ENCODE measurements at regions not wholly inside any gene's neighbourhood (a gene's known extent, or its start where the extent isn't known, plus 50 kb on each side); places are given as distances from the start of the nearest gene placed in this dataset.

GRCh38 chr15:38756441-38756840 is 191.8 kb upstream of the RASGRP1 start:
- H3K4me1 ChIP-seq: no peaks in the 10 kb centered on the region
- intact Hi-C loops (cut with DNase I; ENCODE audit: low total_unique reads): no loop called here
- no peak overlapping the region for H3K4me3 ChIP-seq
- TF ChIP-seq POLR2AphosphoS5 (IDR thresholded peaks at IDR 0.05) (no peak), CTCF (IDR thresholded peaks at IDR 0.05 in 8 of 11, conservative IDR thresholded peaks at IDR 0.05 in 3 of 11) (no peak), POLR2A (IDR thresholded peaks at IDR 0.05) (no peak)
- peaks cover 0 to 10% (median 0%) of the 10 kb centered on the region in 7 donors for H3K27me3 ChIP-seq (replicated peaks in 1 of 7)
- WGBS, 5 donors: 80 to 88% (median 83%) methylated on average over 5 of the region's 5 CpGs
- H3K36me3 ChIP-seq: no peaks in the 10 kb centered on the region
- no peak for DNase-seq
- no peaks in the 10 kb centered on the region for H3K9me3 ChIP-seq
- no peak overlapping the region for H3K27ac ChIP-seq

GRCh38 chr15:38758043-38758442 is 193.4 kb upstream of the RASGRP1 start:
- H3K36me3 ChIP-seq: no peaks in the 10 kb centered on the region
- no peaks in the 10 kb centered on the region for H3K9me3 ChIP-seq
- WGBS, 5 donors: 76 to 100% (median 86%) methylated on average over 1 of the region's 1 CpG
- H3K27ac ChIP-seq: no peak overlapping the region
- H3K27me3 ChIP-seq (replicated peaks in 1 of 7): peaks cover 0 to 10% (median 0%) of the 10 kb centered on the region in 7 donors
- H3K4me1 ChIP-seq: no peaks in the 10 kb centered on the region
- DNase-seq: no peak
- intact Hi-C loops (cut with DNase I; ENCODE audit: low total_unique reads): no loop called here
- TF ChIP-seq POLR2A (IDR thresholded peaks at IDR 0.05) (no peak), CTCF (IDR thresholded peaks at IDR 0.05 in 8 of 11, conservative IDR thresholded peaks at IDR 0.05 in 3 of 11) (no peak), POLR2AphosphoS5 (IDR thresholded peaks at IDR 0.05) (no peak)
- no peak overlapping the region for H3K4me3 ChIP-seq

- Histone ChIP-seq H3K36me3 (no peaks in the 10 kb centered on the region), H3K27ac (no peak overlapping the region), H3K4me3 (no peak overlapping the region), H3K27me3 (replicated peaks in 1 of 7) (no peaks in the 10 kb centered on the region), H3K4me1 (no peaks in the 10 kb centered on the region), H3K9me3 (no peaks in the 10 kb centered on the region)
- 91 to 97% (median 93%) methylated on average over 2 of the region's 2 CpGs for WGBS, 5 donors
- TF ChIP-seq POLR2A (IDR thresholded peaks at IDR 0.05) (no peak), CTCF (IDR thresholded peaks at IDR 0.05 in 8 of 11, conservative IDR thresholded peaks at IDR 0.05 in 3 of 11) (no peak), POLR2AphosphoS5 (IDR thresholded peaks at IDR 0.05) (no peak)
- no peak for DNase-seq
- intact Hi-C loops (cut with DNase I; ENCODE audit: low total_unique reads): no loop called here
Observed at GRCh38 chr15:38761681-38762080, 197.1 kb upstream of the RASGRP1 start.

GRCh38 chr15:38768970-38769369 is 204.4 kb upstream of the RASGRP1 start:
- TF ChIP-seq POLR2A (IDR thresholded peaks at IDR 0.05) (no peak), CTCF (IDR thresholded peaks at IDR 0.05 in 8 of 11, conservative IDR thresholded peaks at IDR 0.05 in 3 of 11) (no peak), POLR2AphosphoS5 (IDR thresholded peaks at IDR 0.05) (no peak)
- WGBS, 5 donors: 58 to 70% (median 68%) methylated on average over 6 of the region's 6 CpGs
- Histone ChIP-seq H3K27ac (no peak overlapping the region), H3K4me1 (no peaks in the 10 kb centered on the region), H3K27me3 (replicated peaks in 1 of 7) (no peaks in the 10 kb centered on the region), H3K4me3 (no peak overlapping the region), H3K36me3 (no peaks in the 10 kb centered on the region), H3K9me3 (peaks cover 0 to 3% (median 0%) of the 10 kb centered on the region in 8 donors)
- intact Hi-C loops (cut with DNase I; ENCODE audit: low total_unique reads): no loop called here
- DNase-seq: no peak

Measured in spleen (tissue), 11 donors.